Left lung (tissue), 4 donors: ENCODE measurements at regions not wholly inside any gene's neighbourhood (a gene's known extent, or its start where the extent isn't known, plus 50 kb on each side); places are given as distances from the start of the nearest gene placed in this dataset.
A peak's percentile ranks its signal among the peaks of the same experiment; 100 is the strongest.

Experiments
- ATAC-seq: fragments of 200-7000 bp; cut with Tn5 transposase; one replicate; pipeline ENCODE4 v1.9.1; 2020; ENCODE audit warnings: moderate library complexity
- DNase-seq, 4 donors: peaks; one replicate each; pipeline ENCODE4 v3.0.0-alpha.2; 2013 to 2020
- H3K27ac ChIP-seq, 2 donors: fragments of 200-600 bp; sonication (generic) in 1 of 2; one replicate each; pipeline versions ENCODE4 v1.5.0 to v1.8.0; 2020 to 2021
- H3K27me3 ChIP-seq, 2 donors: fragments of 200-600 bp; sonication (generic) in 1 of 2; one replicate each; pipeline versions ENCODE4 v1.5.0 to v1.8.0; 2020 to 2021
- H3K36me3 ChIP-seq, 2 donors: fragments of 200-600 bp; sonication (generic) in 1 of 2; one replicate each; pipeline versions ENCODE4 v1.5.0 to v1.8.0; 2020 to 2021
- H3K4me1 ChIP-seq, 2 donors: fragments of 200-600 bp; one replicate each; pipeline ENCODE4 v1.8.0; 2021
- H3K4me3 ChIP-seq, 2 donors: fragments of 200-600 bp; sonication (generic) in 1 of 2; one replicate each; pipeline versions ENCODE4 v1.5.0 to v1.8.0; 2020 to 2021; ENCODE audit warnings: mild to moderate bottlenecking in 1 of 2
- H3K9me3 ChIP-seq, 2 donors: fragments of 200-600 bp; sonication (generic) in 1 of 2; one replicate each; pipeline versions ENCODE4 v1.5.0 to v1.8.0; 2020 to 2021
- intact Hi-C, 2 donors: fragments of 100-400 bp; cut with DNase I; formaldehyde crosslinking; loops; one replicate each; pipeline versions ENCODE4 v1.11.2 to v1.14.2; 2022
- TF ChIP-seq, protein P1 (sequence below), 2 donors: fragments of 200-600 bp; sonication (generic) in 1 of 2; IDR thresholded peaks; one replicate each; pipeline versions ENCODE4 v1.5.0 to v1.8.0; 2021; ENCODE audit warnings: antibody characterized with exemption in 2 of 2
- donor health status: DM: no; HTN: yes; CAD: no.
- donor health status: DM: no; HTN: no; CAD: no.

DNA sequence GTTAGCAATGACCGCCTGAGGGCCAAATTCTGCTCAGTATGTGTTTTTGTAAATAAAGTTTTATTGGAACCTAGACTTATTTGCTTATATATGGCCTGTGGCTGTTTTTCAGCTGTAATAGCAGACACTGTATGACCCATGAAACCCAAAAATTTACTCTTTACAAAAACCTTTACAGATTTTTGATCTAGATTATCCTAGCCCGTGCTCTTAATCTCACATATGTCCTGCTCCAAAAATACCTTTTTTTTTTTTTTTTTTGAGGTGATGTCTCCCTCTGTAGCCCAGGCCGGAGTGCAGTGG lies 148.0 kb upstream of the ZNF217 start:
- Histone ChIP-seq H3K4me1 (peaks cover 18 to 51% of the 10 kb centered on the region in 2 donors), H3K27me3 (peaks cover 0 to 31% of the 10 kb centered on the region in 2 donors), H3K9me3 (no peaks in the 10 kb centered on the region), H3K27ac (no peak overlapping the region), H3K36me3 (no peaks in the 10 kb centered on the region), H3K4me3 (no peak overlapping the region)
- no peak for ATAC-seq
- DNase-seq = no peak
- intact Hi-C loops = no loop called here
- TF ChIP-seq, protein P1, sequence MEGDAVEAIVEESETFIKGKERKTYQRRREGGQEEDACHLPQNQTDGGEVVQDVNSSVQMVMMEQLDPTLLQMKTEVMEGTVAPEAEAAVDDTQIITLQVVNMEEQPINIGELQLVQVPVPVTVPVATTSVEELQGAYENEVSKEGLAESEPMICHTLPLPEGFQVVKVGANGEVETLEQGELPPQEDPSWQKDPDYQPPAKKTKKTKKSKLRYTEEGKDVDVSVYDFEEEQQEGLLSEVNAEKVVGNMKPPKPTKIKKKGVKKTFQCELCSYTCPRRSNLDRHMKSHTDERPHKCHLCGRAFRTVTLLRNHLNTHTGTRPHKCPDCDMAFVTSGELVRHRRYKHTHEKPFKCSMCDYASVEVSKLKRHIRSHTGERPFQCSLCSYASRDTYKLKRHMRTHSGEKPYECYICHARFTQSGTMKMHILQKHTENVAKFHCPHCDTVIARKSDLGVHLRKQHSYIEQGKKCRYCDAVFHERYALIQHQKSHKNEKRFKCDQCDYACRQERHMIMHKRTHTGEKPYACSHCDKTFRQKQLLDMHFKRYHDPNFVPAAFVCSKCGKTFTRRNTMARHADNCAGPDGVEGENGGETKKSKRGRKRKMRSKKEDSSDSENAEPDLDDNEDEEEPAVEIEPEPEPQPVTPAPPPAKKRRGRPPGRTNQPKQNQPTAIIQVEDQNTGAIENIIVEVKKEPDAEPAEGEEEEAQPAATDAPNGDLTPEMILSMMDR (IDR thresholded peaks at IDR 0.05) = no peak

DNA sequence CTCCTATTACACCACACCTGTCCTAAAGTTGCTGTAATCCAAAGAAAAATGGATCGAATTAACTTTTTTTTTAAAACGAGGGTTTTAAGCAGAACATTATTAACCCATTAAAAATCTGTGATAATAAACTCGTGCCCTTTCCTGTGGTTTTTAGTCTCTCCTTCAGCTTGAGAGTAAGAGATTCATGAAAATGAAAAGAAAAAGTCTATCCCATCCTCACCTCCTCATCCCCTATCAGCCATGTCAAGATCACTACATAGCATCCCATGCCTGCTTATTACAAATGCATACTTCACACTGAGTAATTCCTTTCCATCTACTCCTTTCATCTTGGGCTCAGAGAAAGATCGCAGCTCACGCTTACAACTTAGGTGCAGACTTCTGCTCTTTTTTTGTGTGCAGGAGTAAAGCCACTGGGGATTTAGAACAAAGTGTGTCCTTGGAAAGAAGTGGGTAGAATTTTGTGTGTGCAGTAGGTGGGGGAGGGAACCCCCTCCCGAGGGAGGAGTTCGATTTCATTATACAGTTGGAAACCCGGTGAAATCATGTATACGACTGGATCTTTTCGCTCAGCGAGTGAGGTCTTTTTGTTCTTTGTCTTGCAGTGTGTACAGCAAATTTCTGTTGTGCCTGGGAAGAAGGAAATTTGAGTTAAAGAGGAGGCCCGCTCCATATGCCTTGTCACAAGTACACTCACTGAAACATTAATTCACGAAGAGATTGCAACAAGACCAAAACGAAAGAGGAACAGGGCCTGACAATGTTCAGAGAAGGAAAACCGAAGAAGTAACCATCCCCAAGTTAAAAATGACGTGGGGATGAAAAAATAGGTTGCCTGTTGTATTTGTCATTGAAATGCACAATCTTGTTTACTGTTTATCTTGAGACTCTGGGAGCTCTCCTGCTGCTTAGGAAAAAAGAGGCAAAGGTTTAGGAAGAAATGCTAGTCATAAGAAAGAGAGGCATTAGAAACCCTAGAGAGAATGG lies 146.5 kb upstream of the ZNF217 start:
- intact Hi-C loops = no loop called here
- no peaks in the 10 kb centered on the region for H3K36me3 ChIP-seq
- peak overlapping the region; percentile 22 to 68 for H3K27ac ChIP-seq
- no peaks in the 10 kb centered on the region for H3K9me3 ChIP-seq
- no peak for ATAC-seq
- no peak overlapping the region for H3K4me3 ChIP-seq
- H3K27me3 ChIP-seq = peaks cover 0 to 41% of the 10 kb centered on the region in 2 donors
- DNase-seq = no peak
- H3K4me1 ChIP-seq = peaks cover 26 to 64% of the 10 kb centered on the region in 2 donors
- TF ChIP-seq, protein P1 (IDR thresholded peaks at IDR 0.05) = no peak

DNA sequence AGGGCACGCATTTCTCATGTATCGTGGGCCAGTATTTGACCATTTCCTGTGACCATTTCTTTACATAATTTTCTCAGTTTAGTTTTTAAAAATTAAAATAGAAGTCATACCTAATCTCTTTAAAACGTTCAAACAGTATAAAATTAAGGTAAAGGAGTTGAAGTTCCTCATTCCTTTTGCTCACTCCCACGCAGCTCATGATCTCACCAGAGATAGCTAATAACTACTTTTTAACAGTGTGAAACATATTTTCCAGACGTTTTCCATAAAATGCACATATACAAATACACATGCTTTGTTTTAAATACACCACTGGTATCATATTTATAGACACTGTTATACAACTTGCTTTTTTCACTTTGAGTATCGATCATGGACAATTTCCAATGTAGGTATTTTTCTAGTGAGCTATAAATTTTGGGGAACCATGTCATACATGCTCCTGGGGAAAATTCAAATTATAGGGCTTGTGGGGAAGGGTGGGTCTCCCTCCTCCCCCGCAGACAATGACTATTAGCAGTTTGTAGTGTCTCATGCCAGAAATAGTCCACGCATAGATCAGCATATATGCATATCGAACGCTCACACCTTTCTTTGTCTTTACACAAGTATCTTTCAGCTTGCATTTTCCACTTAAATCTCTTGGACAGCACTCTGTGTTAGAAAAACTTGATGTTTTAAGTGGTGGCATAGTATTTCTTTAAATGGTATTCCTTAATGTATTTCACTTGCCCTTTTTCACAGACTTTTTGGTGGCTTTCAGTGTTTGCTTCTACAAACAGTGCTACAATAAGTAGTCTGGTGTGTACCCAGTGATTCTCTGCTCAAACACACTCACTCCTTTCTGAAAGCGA lies 145.5 kb upstream of the ZNF217 start:
- H3K4me1 ChIP-seq = peaks cover 26 to 64% of the 10 kb centered on the region in 2 donors
- intact Hi-C loops = no loop called here

DNA sequence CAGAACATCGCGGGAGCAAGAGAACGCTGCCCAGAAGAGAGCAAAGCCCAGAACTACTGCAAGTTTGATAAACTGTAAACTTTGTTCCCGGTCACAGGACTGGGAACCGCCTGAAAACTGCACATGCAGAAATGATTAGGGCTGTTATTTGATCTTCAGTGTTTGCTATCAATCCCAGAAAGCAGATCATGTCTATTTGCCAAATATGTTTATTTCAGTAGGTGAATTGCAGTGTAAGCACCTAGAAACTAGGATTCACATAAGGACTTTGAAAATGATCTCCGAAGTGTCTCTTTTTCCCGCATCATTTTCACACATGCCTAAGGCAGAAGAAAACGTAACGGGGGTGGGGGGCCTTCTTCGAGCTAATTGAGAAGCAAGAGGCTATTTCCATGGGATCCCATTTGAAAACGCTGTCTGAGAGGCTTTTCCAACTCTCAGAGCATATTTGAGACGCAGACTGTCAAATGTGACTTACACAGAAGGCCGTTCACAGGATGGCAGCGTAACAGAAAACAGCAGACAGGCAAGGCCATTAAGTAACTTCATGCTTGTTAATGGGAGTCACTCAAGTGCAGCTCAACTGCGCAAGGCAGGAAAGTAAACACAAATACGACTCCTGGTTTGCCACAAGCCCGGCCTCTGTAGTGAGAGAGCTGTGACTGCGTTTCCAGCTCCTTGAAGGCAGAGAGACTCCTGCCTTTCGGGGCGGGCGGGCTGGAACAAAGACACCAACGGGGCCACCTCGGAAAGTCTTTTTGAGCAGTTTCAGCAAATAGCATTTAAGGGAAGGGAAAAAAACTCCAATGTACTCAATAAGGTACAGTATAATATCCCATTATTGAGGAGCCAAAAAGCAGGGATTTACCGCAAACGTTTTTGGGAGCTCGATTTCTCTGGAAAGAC lies 144.7 kb upstream of the ZNF217 start:
- ATAC-seq = peak; percentile 93
- H3K36me3 ChIP-seq = no peaks in the 10 kb centered on the region
- H3K27me3 ChIP-seq = peaks cover 0 to 41% of the 10 kb centered on the region in 2 donors
- no peaks in the 10 kb centered on the region for H3K9me3 ChIP-seq
- H3K27ac ChIP-seq = peak overlapping the region; percentile 41 to 77
- no peak overlapping the region for H3K4me3 ChIP-seq
- intact Hi-C loops = no loop called here
- peak; percentile 73 to 90 (median 76) for DNase-seq
- TF ChIP-seq, protein P1 (IDR thresholded peaks at IDR 0.05) = no peak
- H3K4me1 ChIP-seq = peaks cover 26 to 64% of the 10 kb centered on the region in 2 donors

More for the DNA sequence above, 145.5 kb upstream of the ZNF217 start:
- ATAC-seq (peak; percentile 29), DNase-seq (no peak)
- H3K4me3 ChIP-seq = no peak overlapping the region
- peaks cover 0 to 41% of the 10 kb centered on the region in 2 donors for H3K27me3 ChIP-seq
- peak overlapping the region; percentile 41 to 77 for H3K27ac ChIP-seq
- TF ChIP-seq, protein P1 (IDR thresholded peaks at IDR 0.05) = no peak
- no peaks in the 10 kb centered on the region for H3K36me3 ChIP-seq
- no peaks in the 10 kb centered on the region for H3K9me3 ChIP-seq
